ENCODE measurements at regions not wholly inside any gene's neighbourhood (a gene's known extent, or its start where the extent isn't known, plus 50 kb on each side); places are given as distances from the start of the nearest gene placed in this dataset.

GRCh38 chr12:18908191-18908590, 170.3 kb downstream of the CAPZA3 start:
- no peak for TF ChIP-seq NFRKB (IDR thresholded peaks at IDR 0.05)
- no peak for TF ChIP-seq SP1 (IDR thresholded peaks at IDR 0.05)
- no peak for TF ChIP-seq FOXK2 (IDR thresholded peaks at IDR 0.05)
- TF ChIP-seq CTBP1 (IDR thresholded peaks at IDR 0.05; ENCODE audit: borderline replicate concordance) = no peak
- TF ChIP-seq SUZ12 (IDR thresholded peaks at IDR 0.05) = no peak
- no peak for TF ChIP-seq LEF1 (IDR thresholded peaks at IDR 0.05; ENCODE audit: borderline replicate concordance)
- no peak for TF ChIP-seq ELF4 (IDR thresholded peaks at IDR 0.05)
- no peak for TF ChIP-seq L3MBTL2 (conservative IDR thresholded peaks at IDR 0.05)
- TF ChIP-seq FOXM1 (IDR thresholded peaks at IDR 0.05; ENCODE audit: borderline replicate concordance) = no peak
- TF ChIP-seq PKNOX1 (IDR thresholded peaks at IDR 0.05) = no peak
- TF ChIP-seq ZNF384 (IDR thresholded peaks at IDR 0.05) = no peak
- no peak for TF ChIP-seq HDGF (IDR thresholded peaks at IDR 0.05; ENCODE audit: borderline replicate concordance)
- no peak for TF ChIP-seq ARNT (IDR thresholded peaks at IDR 0.05)
- POLR2A ChIA-PET = interaction anchor here (1.0 kb wide), 1 partner anchor 15 kb away, joined by 3 read pairs; no protein-coding TSS in a partner anchor
- CTCF ChIA-PET = interaction anchor here (0.6 to 0.7 kb wide), 2 partner anchors 9 to 1146 kb away, joined by 3 read pairs; no protein-coding TSS in a partner anchor
- no peak for DNase-seq (ENCODE audit: extremely low spot score)

- ChIA-PET POLR2A (no interaction called here), CTCF (no interaction called here)
- DNase-seq (ENCODE audit: extremely low spot score) = no peak
- TF ChIP-seq LEF1 (IDR thresholded peaks at IDR 0.05; ENCODE audit: borderline replicate concordance) = no peak
- no peak for TF ChIP-seq FOXM1 (IDR thresholded peaks at IDR 0.05; ENCODE audit: borderline replicate concordance)
- no peak for TF ChIP-seq PKNOX1 (IDR thresholded peaks at IDR 0.05)
- no peak for TF ChIP-seq FOXK2 (IDR thresholded peaks at IDR 0.05)
- no peak for TF ChIP-seq FOXA1 (IDR thresholded peaks at IDR 0.05)
- TF ChIP-seq ARNT (IDR thresholded peaks at IDR 0.05) = no peak
- no peak for TF ChIP-seq BHLHE40 (IDR thresholded peaks at IDR 0.05; ENCODE audit: borderline replicate concordance)
- TF ChIP-seq ZNF384 (IDR thresholded peaks at IDR 0.05) = no peak
- TF ChIP-seq NFRKB (IDR thresholded peaks at IDR 0.05) = no peak
- TF ChIP-seq HDGF (IDR thresholded peaks at IDR 0.05; ENCODE audit: borderline replicate concordance) = no peak
Measured at GRCh38 chr12:18919871-18920511, 182.1 kb downstream of the CAPZA3 start.

- TF ChIP-seq SUZ12 (IDR thresholded peaks at IDR 0.05) (no peak), LEF1 (IDR thresholded peaks at IDR 0.05; ENCODE audit: borderline replicate concordance) (no peak), TARDBP (IDR thresholded peaks at IDR 0.05) (no peak), FOXM1 (IDR thresholded peaks at IDR 0.05; ENCODE audit: borderline replicate concordance) (no peak), L3MBTL2 (conservative IDR thresholded peaks at IDR 0.05) (no peak), SP1 (IDR thresholded peaks at IDR 0.05) (no peak), ELF4 (IDR thresholded peaks at IDR 0.05) (no peak), PKNOX1 (IDR thresholded peaks at IDR 0.05) (no peak), ARNT (IDR thresholded peaks at IDR 0.05) (no peak), NFRKB (IDR thresholded peaks at IDR 0.05) (no peak), FOXA1 (IDR thresholded peaks at IDR 0.05) (no peak), CTBP1 (IDR thresholded peaks at IDR 0.05; ENCODE audit: borderline replicate concordance) (no peak), BHLHE40 (IDR thresholded peaks at IDR 0.05; ENCODE audit: borderline replicate concordance) (no peak), FOXK2 (IDR thresholded peaks at IDR 0.05) (no peak), HDGF (IDR thresholded peaks at IDR 0.05; ENCODE audit: borderline replicate concordance) (no peak)
- no peak for DNase-seq (ENCODE audit: extremely low spot score)
- CTCF ChIA-PET = no interaction called here
- POLR2A ChIA-PET = no interaction called here
Measured at GRCh38 chr12:18922851-18923250, 184.9 kb downstream of the CAPZA3 start.

GRCh38 chr12:18923721-18924120, 185.8 kb downstream of the CAPZA3 start:
- no peak for DNase-seq (ENCODE audit: extremely low spot score)
- ChIA-PET POLR2A (no interaction called here), CTCF (no interaction called here)
- TF ChIP-seq LEF1 (IDR thresholded peaks at IDR 0.05; ENCODE audit: borderline replicate concordance) = no peak
- no peak for TF ChIP-seq FOXA1 (IDR thresholded peaks at IDR 0.05)
- TF ChIP-seq SP1 (IDR thresholded peaks at IDR 0.05) = no peak
- TF ChIP-seq FOXK2 (IDR thresholded peaks at IDR 0.05) = no peak
- no peak for TF ChIP-seq FOXM1 (IDR thresholded peaks at IDR 0.05; ENCODE audit: borderline replicate concordance)
- TF ChIP-seq BHLHE40 (IDR thresholded peaks at IDR 0.05; ENCODE audit: borderline replicate concordance) = no peak
- no peak for TF ChIP-seq PKNOX1 (IDR thresholded peaks at IDR 0.05)
- TF ChIP-seq SUZ12 (IDR thresholded peaks at IDR 0.05) = no peak
- no peak for TF ChIP-seq ARNT (IDR thresholded peaks at IDR 0.05)
- no peak for TF ChIP-seq L3MBTL2 (conservative IDR thresholded peaks at IDR 0.05)
- no peak for TF ChIP-seq CTBP1 (IDR thresholded peaks at IDR 0.05; ENCODE audit: borderline replicate concordance)
- no peak for TF ChIP-seq TARDBP (IDR thresholded peaks at IDR 0.05)
- no peak for TF ChIP-seq NFRKB (IDR thresholded peaks at IDR 0.05)

- POLR2A ChIA-PET = no interaction called here
- TF ChIP-seq PKNOX1 (IDR thresholded peaks at IDR 0.05) (no peak), FOXK2 (IDR thresholded peaks at IDR 0.05) (no peak), CTBP1 (IDR thresholded peaks at IDR 0.05; ENCODE audit: borderline replicate concordance) (no peak), ZNF384 (IDR thresholded peaks at IDR 0.05) (no peak), ARNT (IDR thresholded peaks at IDR 0.05) (no peak), FOXA1 (IDR thresholded peaks at IDR 0.05) (no peak), ELF4 (IDR thresholded peaks at IDR 0.05) (no peak), TARDBP (IDR thresholded peaks at IDR 0.05) (no peak), LEF1 (IDR thresholded peaks at IDR 0.05; ENCODE audit: borderline replicate concordance) (no peak), FOXM1 (IDR thresholded peaks at IDR 0.05; ENCODE audit: borderline replicate concordance) (no peak)
- CTCF ChIA-PET = interaction anchor here (0.5 kb wide), 1 partner anchor 117 kb away, joined by 3 read pairs; no protein-coding TSS in a partner anchor
- DNase-seq (ENCODE audit: extremely low spot score) = no peak
Measured at GRCh38 chr12:18926188-18926587, 188.3 kb downstream of the CAPZA3 start.

Data from HEK293T (cell line).